ENCODE measurements at regions not wholly inside any gene's neighbourhood (a gene's known extent, or its start where the extent isn't known, plus 50 kb on each side); places are given as distances from the start of the nearest gene placed in this dataset.

DNA sequence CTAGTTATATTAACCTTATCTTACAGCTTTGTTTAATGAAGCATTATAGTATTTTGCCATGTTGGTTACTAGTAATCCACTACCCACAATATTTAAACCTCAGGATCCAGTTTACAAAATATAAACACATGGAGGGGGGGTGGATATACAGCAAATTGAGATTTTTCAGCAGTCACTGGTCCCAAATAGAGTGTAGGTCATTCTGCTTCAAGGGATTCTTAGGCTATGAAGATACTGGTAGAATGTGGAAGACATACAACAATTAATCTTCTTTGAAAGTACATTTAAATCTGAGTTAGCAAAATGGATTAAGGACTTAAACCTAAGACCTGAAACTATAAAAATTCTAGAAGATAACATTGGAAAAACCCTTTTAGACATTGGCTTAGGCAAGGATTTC, 569.6 kb downstream of the ZNF674 start:
- no peaks in the 10 kb centered on the region for H3K9me3 ChIP-seq
- H3K27me3 ChIP-seq, result no peaks in the 10 kb centered on the region
- intact Hi-C loops (cut with DNase I), result no loop called here
- TF ChIP-seq, protein P1, sequence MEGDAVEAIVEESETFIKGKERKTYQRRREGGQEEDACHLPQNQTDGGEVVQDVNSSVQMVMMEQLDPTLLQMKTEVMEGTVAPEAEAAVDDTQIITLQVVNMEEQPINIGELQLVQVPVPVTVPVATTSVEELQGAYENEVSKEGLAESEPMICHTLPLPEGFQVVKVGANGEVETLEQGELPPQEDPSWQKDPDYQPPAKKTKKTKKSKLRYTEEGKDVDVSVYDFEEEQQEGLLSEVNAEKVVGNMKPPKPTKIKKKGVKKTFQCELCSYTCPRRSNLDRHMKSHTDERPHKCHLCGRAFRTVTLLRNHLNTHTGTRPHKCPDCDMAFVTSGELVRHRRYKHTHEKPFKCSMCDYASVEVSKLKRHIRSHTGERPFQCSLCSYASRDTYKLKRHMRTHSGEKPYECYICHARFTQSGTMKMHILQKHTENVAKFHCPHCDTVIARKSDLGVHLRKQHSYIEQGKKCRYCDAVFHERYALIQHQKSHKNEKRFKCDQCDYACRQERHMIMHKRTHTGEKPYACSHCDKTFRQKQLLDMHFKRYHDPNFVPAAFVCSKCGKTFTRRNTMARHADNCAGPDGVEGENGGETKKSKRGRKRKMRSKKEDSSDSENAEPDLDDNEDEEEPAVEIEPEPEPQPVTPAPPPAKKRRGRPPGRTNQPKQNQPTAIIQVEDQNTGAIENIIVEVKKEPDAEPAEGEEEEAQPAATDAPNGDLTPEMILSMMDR (IDR thresholded peaks at IDR 0.05), result no peak
- no peak for TF ChIP-seq POLR2AphosphoS5 (IDR thresholded peaks at IDR 0.05; ENCODE audit: insufficient read depth in 1 of 2, low read depth in 1 of 2)
- TF ChIP-seq POLR2A (IDR thresholded peaks at IDR 0.05), result no peak
- no peaks in the 10 kb centered on the region for H3K4me1 ChIP-seq
- H3K27ac ChIP-seq, result no peak overlapping the region
- no peak overlapping the region for H3K4me3 ChIP-seq
- no peak for DNase-seq (ENCODE audit: extremely low spot score in 2 of 2)
- no peaks in the 10 kb centered on the region for H3K36me3 ChIP-seq

DNA sequence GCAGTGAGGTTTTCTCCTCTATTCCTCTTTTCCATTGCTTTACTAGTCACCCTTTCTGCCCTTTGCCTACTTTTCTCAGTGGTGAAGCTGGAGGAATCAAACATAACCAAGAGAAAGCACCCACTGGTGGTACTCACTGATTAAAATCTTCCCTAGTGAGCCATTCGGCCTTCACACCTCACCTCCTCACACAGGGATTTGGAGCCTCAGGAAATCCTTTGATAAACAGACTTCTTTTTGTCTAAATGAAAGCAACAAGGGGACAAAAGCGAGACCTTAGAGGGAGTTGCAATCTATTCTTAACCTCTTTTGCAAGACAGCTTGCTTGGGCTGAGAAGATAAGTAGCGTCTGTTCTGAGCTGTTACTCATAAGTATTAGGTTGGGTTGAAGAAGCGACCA, 572.6 kb downstream of the ZNF674 start:
- Histone ChIP-seq H3K4me1 (no peaks in the 10 kb centered on the region), H3K36me3 (no peaks in the 10 kb centered on the region), H3K27me3 (no peaks in the 10 kb centered on the region), H3K9me3 (no peaks in the 10 kb centered on the region), H3K4me3 (no peak overlapping the region), H3K27ac (no peak overlapping the region)
- intact Hi-C loops (cut with DNase I), result no loop called here
- no peak for TF ChIP-seq POLR2A (IDR thresholded peaks at IDR 0.05)
- TF ChIP-seq, protein P1 (IDR thresholded peaks at IDR 0.05), result no peak
- TF ChIP-seq POLR2AphosphoS5 (IDR thresholded peaks at IDR 0.05; ENCODE audit: insufficient read depth in 1 of 2, low read depth in 1 of 2), result no peak
- no peak for DNase-seq (ENCODE audit: extremely low spot score in 2 of 2)

DNA sequence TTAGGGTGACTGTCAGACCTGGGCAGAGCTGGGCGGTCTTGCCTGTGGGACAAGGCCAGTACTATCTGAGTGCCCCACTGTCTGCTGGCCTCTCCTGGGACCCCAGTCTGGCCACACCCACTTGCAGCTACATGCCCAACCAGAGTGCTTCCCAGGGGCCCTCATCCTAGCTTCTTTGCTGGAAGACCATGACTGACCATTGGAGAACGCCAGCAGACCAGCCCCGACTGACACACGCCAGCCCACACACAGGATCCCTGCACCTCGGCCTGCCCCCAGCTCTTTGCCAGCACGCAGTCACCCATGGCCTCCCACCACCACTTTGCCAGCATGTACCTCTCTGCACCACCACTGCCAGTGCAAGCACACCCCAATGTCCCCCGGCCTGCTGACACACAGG, 585.7 kb downstream of the ZNF674 start:
- H3K4me1 ChIP-seq, result no peaks in the 10 kb centered on the region
- H3K27ac ChIP-seq, result no peak overlapping the region
- no peak overlapping the region for H3K4me3 ChIP-seq
- H3K9me3 ChIP-seq, result no peaks in the 10 kb centered on the region
- TF ChIP-seq, protein P1 (IDR thresholded peaks at IDR 0.05), result no peak
- TF ChIP-seq POLR2AphosphoS5 (IDR thresholded peaks at IDR 0.05; ENCODE audit: insufficient read depth in 1 of 2, low read depth in 1 of 2) (no peak), POLR2A (IDR thresholded peaks at IDR 0.05) (no peak)
- H3K27me3 ChIP-seq, result no peaks in the 10 kb centered on the region
- intact Hi-C loops (cut with DNase I), result no loop called here
- no peaks in the 10 kb centered on the region for H3K36me3 ChIP-seq
- no peak for DNase-seq (ENCODE audit: extremely low spot score in 2 of 2)

DNA sequence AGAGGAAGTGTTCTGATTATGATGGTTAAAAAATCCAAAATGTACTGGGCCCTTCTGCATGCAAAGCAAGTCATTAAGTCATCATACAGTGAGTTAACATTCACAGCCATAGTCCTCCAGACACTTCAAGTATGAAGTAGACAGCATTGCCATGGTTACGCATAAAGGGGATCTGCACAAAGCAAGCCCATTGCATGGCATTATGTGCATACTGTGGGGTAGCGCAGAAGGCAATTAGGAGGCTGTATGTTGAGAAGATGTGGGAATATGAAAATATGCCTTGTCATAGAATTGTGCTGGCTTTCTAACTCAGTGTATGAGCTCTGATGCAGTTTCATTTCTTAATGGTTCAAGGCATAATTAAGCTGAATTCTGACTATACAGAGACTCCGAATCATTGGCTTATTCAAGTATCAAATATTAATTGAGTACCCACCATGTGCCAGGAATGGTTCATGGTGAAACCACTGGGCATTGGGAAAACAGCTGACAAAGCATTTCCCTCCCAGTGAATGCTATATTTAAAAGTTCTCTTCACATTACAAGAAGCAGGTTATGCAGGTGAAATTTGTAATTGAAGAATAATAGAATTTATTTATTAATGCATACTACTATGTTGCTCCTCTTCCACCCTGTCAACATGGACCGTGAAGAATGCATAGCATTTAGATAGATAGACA, 588.9 kb downstream of the ZNF674 start:
- H3K27ac ChIP-seq, result no peak overlapping the region
- H3K36me3 ChIP-seq, result no peaks in the 10 kb centered on the region
- no peak overlapping the region for H3K4me3 ChIP-seq
- H3K27me3 ChIP-seq, result no peaks in the 10 kb centered on the region
- no peak for DNase-seq (ENCODE audit: extremely low spot score in 2 of 2)
- no peaks in the 10 kb centered on the region for H3K9me3 ChIP-seq
- intact Hi-C loops (cut with DNase I), result no loop called here
- TF ChIP-seq POLR2A (IDR thresholded peaks at IDR 0.05), result no peak
- no peaks in the 10 kb centered on the region for H3K4me1 ChIP-seq

DNA sequence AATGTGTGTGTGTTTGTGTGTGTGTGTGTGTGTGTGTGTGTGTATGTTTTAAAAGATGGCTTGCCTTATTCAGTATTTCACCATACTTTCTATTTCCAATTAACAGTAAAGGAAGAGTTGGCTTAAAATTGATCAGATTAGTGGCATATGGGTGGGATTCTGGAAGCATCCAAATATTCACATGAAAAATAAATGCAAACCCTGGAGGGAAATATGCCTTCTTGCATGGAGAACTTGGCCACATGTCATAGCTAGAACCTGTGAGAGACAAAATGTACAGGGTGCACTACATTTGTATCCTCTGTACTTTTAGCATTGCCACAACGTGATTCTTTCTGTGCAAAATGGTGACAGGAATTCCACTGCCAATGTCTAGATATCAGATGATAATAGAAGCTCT, 589.6 kb downstream of the ZNF674 start:
- TF ChIP-seq, protein P1 (IDR thresholded peaks at IDR 0.05), result no peak
- no peak for TF ChIP-seq POLR2A (IDR thresholded peaks at IDR 0.05)
- H3K27me3 ChIP-seq, result no peaks in the 10 kb centered on the region
- no peak for DNase-seq (ENCODE audit: extremely low spot score in 2 of 2)
- H3K27ac ChIP-seq, result no peak overlapping the region
- intact Hi-C loops (cut with DNase I), result no loop called here
- no peaks in the 10 kb centered on the region for H3K36me3 ChIP-seq
- H3K4me1 ChIP-seq, result no peaks in the 10 kb centered on the region
- no peak overlapping the region for H3K4me3 ChIP-seq
- no peaks in the 10 kb centered on the region for H3K9me3 ChIP-seq
